PC-9 (cell line): ENCODE measurements at regions not wholly inside any gene's neighbourhood (a gene's known extent, or its start where the extent isn't known, plus 50 kb on each side); places are given as distances from the start of the nearest gene placed in this dataset.

Experiments
- CTCF ChIP-seq: fragments of 200-600 bp; sonication (generic); conservative IDR thresholded peaks from 2 replicates; pipeline ENCODE4 v1.6.1; 2017; ENCODE audit warnings: mixed run types, antibody characterized with exemption, mild to moderate bottlenecking, moderate library complexity
- EZH2 ChIP-seq: fragments of 200-600 bp; sonication (generic); IDR thresholded peaks from 2 replicates; pipeline ENCODE4 v1.8.0; 2017; ENCODE audit warnings: antibody characterized with exemption, low read depth

DNA sequence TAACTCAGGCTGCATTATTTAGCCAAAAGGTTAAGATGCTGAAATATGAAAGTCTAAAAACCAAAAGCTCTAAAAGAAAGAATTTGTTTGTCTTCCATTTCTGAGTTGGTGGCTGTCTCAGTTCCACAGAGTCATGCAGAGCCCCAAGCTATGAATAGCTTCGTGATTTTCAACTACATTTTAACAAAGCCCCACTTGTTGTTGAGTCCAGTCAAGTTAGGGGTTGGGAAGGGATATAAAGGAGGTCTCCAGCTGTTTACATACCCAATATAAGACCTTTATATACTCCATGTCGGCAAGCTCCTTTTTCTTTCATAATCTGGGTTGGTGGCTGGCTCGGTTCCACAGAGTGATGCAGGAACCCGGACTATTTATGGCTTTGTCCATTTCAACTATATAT, 924.6 kb upstream of the PRKX start:
- no peak for TF ChIP-seq CTCF
- no peak for TF ChIP-seq EZH2
